Activated CD4-positive, alpha-beta T cell treated with anti-CD3 and anti-CD28 coated beads, Interleukin-2, Interleukin-6, amounts not matched to agents 100 ng/mL and 50 ng/mL, durations not matched to agents 16 hours and 8 hours (primary cell): ENCODE measurements at regions not wholly inside any gene's neighbourhood (a gene's known extent, or its start where the extent isn't known, plus 50 kb on each side); places are given as distances from the start of the nearest gene placed in this dataset.

Source experiments
- DNase-seq: peaks from one replicate; pipeline ENCODE4 v3.0.0-alpha.2; 2020

DNA sequence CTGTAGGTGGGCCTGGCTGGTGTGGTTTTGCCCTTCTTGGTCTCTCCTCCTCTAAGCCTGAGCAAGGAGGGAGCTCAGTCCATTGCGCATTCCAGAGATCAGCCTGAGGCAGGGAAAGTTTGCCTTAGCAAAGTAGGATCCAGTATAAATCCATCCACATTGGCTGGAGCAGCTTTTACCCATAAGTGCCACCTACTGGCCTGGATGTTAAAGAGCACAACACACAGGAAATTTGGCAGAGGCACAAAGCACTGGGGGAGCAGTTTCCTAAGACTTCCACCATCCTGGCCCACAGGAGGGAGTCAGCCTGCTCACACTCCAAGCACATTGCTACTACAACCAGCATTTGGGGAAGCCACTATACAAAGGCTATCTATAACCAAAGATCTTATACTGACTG lies 1124.2 kb downstream of the SLITRK1 start:
- no peak for DNase-seq

DNA sequence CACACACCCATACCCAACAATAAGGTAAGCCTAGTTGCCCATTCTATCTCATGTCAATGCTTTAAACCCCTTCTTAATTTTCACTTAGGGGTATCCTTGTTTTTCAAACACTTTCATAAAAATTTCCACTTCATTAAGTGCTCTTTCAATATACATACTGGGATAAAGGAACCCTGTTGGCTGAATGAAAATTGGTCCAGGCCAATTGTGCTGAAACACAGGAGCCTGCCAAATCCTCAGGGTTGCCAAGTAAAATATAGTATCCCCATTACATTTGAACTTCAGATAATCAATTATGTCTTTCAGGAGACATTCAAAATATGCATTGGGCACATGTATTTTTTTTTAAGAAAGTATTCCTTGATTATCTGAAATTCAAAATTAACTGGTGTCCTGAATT lies 1131.1 kb downstream of the SLITRK1 start:
- no peak for DNase-seq

DNA sequence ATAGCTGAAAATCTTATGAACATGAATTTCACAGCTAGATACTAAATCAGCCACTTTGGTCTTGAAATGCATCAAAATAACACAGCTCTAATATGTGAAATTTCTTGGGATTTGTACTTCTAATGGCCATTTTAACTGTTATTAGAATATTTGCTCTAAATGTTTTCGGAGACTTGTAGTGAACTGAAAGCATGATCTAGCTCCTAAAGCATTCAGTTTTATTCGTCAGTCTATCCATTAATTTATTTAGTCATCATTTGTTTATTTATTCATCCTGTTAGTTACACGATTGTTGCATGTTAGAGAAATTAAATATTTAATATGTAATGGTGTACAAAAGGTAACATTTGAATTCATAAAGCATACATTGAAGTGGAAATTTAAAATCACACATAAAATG lies 1132.7 kb downstream of the SLITRK1 start:
- DNase-seq, result no peak

DNA sequence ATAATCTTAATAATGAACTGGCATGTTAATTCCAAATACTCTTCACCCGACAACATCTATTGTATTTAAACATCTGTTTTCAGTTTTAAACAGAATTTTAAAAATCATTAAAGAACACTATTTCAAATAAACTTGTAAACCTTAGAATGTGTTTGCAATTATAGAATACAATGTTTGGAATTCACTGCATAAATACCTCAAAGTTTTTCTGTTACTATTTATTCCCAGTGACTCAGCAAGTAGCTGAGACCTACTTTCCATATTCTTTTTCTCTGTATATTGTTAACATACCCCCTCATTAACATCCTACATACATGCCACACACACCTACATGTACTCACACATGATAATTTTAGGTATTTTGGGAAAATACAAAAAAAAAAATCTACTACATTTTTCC lies 1134.3 kb downstream of the SLITRK1 start:
- no peak for DNase-seq

DNA sequence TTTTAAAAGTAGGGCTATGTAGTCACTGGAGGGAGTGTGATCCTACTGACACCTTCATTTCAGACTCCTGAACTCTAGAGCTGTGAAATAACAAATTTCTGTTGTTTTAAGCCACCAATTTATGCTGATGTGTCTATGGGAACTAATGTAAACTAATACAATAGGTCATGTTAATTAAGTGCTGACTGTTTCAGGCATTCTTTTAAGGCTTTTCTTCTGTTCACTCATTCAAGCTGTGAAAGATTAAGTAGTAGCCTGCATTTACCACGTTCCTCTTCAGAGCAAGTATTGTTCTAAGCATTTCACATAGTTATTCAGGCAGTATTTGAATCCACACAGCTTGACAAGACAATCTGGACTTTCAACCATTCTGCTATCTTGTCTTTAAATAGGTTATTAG lies 1135.0 kb downstream of the SLITRK1 start:
- no peak for DNase-seq

DNA sequence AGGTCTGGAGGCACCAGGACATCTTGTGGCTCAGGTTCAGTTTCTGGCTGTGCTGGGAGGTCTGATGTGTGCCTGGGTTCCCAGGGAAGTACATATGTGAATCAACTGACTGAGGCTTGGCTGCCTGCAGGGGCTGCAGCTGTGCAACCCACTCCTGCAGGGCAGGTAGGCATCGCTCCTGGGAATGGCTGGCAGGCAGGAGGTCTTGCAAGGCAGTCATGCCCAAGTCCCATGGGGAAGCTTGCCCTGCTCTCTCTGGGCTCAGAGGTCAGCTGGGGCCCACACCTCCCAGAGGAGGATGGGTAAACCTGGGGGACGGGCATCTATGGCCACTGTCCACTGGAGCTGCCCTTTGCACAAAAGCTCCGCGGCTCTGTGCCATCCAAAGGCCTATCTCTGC lies 1141.8 kb downstream of the SLITRK1 start:
- DNase-seq, result no peak

DNA sequence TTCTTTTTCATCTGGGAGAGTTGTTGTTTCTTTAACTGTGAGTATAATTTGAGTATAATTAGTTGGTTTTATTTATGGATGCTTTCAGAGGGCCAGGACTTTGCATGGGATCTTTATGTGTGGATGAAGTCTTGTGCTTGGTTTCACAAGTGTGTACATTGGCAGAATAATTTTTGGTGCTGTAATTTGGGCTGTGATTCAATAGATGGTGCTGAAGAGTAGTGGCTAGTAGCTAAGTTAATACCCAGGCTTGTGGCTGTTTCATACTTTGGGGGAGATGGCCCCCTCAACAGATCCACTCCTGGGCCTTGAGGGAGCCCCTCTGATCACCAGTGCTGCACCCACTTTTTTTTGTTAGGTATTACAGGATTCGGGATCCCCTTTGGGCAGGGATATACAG lies 1142.4 kb downstream of the SLITRK1 start:
- DNase-seq, result no peak

DNA sequence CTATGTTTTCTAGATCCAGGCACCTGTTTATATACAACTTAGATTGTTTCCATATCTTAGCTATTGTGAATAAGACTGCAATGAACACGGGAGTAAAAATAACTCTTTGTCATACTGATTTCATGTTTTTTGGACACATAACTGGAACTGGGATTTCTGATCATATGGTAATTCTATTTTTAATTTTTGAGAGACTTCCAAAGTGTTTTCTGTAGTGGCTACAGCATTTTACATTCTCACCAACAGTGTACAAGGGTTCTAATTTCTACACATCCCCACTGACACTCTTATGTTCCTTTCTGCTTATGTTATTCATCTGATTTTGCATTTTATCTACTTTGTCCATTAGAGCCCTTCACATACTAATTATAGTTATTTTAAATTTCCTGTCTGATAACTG lies 1152.9 kb downstream of the SLITRK1 start:
- no peak for DNase-seq

DNA sequence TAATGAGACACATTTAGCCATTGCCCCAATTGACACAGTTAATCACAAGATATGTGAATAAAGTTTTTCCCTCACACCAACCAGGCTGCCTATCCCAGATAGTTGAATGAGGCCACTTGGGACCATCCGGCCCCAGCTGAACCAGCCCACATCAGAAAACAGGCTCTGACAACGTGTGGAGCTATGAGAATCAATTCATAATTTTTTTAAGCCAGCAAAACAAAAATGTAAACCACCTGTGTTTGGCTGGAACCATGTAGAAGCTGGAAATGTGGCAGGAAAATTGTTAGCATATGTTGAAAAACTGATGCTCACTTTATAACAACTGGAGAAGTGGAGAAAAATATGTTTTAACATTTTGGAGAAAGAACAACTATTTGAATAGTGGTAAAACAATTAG lies 1161.3 kb downstream of the SLITRK1 start:
- no peak for DNase-seq

DNA sequence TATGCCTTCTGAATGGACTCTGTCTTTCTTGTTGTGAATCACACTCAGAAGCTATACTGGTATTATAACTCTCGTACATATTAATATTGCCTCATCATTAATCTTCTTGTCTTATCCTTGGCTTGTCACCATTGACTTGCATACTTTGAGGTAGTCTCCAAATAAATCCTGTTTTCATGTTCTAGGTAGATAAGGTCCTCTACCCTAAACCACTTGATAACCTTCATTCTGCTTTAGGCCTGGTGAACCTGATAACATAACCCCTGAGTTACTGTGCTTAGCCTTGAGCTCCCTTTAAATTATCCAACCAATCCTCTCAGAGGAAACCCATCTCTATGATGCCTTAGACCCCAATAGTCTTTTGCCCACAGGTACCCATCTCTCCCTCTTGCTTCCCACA lies 1162.3 kb downstream of the SLITRK1 start:
- no peak for DNase-seq

DNA sequence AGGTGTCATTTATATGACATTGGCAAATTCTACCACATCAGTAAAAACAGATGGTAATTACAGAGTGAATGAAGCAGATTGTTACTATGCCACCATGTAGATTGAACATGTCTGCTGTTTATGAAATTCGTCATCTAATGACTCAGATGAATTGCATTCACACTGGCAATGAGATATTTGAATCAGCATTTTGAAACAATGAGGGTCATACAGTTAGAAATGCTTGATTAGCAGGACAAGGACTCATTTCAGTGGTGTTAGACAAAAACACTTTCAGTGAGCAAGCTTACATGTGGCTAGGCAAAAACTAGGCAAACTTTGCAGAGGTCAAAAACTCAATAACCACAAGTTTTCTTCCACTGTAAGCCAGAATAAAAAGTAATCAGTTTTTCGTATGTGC lies 1165.0 kb downstream of the SLITRK1 start:
- no peak for DNase-seq

DNA sequence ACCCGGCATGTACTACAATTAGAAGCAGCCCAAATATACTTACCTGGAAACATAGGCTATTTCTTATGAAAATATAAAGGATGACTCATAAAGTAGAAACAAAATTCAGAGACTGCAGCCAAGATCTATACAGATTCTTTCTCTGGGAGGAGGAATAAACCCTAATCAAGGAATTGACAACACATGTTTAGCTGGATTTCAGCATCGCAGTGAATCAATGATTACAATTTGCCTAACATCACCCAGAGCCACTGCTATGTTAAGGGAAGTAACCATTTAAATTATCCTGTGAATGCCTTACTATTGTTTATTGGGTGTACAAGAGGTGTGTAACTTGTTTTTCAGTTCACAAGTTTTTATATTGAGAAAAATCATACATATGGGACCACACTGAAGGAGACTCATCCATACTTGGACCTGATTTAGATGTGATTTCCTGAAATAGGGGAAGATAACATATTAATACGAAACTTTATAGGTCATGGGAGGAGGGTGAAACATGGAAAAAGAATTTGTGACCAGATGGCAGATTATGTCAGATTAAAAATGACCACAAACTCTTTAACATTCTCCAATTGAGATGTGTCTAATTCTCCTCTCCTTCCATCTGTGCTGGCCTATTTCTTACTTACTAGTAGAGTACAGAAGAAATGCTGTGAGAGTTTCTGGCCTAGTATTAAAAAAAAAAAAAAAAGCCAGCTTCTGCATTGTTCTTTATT lies 1168.4 kb downstream of the SLITRK1 start:
- no peak for DNase-seq

DNA sequence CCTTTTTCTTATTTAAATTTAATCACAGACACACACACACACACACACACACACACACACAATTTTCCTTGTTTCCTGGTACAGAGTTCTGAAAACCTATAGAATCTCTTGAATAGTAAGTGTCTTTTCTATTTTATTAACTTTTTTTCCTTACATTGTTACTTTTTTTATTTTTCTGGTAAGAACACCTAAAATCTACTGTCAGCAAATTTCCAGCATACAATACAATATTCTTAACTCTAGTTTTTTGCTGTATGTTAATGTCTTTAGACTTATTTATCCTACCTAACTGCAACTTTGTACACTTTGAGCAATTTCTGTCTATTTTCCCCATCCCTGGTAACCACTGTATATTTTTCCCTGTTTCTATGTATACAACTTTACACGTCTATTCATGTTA lies 1179.8 kb downstream of the SLITRK1 start:
- no peak for DNase-seq

DNA sequence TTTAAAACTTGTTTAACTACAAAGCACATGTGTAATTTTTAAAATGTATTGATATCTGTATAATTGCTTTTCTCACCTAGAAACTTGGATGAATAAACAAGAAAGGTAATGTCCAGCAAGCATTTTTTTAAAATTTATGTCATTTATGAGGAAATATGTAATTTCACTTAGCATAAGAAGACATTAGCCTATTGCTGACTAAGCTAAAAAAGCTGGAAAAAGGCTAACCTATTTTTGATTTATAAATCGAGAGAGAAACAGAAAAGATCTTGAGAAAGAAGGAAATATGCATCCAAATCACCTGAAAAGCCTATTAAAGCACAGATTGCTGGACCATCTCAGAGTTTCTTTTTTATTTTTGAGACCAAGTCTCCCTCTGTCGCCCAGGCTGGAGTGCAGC lies 1181.3 kb downstream of the SLITRK1 start:
- no peak for DNase-seq

DNA sequence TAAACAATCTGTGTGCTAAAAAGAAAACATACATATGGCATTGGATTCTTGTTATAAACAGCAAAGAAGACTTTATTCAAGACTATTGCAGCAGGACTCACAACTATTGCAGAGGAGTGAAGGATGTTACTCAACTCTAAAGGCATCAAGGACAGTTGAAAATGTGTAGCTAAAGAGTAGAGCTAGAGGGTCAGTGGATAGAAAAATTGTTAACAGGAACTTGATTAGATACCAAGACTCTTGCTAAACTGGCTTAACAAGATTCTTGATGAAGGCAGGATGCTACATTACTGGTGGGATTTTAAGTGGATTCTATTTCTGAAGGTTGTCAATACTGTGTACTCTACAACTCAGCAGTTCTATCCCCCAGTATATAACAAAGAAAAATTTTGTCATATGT lies 1183.3 kb downstream of the SLITRK1 start:
- no peak for DNase-seq

DNA sequence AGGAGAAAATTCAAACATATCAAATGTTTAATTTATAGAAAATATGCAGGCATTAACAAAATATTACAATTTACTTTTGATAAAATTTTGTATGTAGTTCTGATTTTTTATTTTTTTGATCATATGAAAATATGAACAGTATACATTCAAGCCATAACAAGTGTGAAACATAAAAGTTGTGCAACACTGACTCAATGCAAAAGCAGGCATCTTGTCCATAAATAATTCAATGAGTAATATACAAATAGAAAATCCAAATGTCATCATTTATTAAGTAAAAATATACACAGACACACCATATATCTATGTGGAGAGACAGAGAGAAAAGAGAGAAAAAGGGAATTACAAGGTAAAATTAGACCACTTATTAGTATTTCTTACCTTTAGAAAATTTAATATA lies 1183.9 kb downstream of the SLITRK1 start:
- DNase-seq, result no peak

DNA sequence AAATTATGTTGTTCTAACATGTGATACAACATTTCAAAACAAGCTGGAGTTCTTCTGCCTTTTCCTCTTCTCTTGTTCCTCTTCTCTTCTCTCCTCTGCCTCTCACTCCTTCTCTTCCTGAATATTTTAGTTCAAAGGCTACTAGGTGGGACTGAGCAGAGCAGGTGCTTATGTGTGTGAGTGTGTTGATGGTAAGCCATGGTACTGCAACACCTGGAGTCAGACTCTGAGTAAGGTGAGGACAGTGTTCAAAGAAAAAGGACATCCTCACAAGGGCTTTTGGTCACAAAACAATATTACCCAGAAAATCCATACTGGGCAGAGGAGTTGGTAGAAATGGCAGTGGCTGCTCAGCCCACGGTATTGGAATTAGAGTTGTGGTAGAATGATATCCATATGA lies 1188.7 kb downstream of the SLITRK1 start:
- no peak for DNase-seq

DNA sequence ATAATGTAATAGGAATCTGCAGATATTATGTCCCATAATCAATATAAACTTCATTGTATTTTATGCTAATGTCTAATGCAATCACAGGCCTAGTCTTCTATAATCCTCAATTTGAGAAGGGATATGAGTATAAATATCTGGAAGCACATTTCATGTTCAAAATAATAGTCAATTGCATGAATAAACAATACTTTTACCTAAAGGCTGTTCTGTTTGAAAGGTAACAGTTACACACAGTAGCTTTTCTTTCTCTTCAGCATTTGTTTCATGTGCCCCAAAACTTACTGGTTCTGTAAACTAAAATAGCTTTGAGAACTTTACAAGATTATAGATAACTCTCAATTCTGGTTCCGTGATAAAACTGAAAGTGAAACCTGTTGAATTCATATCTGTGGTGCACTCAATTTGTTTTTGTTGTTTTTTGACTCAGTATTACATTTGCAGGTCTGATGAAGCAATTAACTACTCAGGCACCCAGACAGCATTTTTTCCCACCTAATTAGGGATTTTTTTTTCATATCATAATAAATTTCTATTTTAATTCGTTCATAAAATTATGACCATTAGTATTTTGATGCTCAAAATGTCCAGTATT lies 1193.8 kb downstream of the SLITRK1 start:
- DNase-seq, result peak; percentile 27

DNA sequence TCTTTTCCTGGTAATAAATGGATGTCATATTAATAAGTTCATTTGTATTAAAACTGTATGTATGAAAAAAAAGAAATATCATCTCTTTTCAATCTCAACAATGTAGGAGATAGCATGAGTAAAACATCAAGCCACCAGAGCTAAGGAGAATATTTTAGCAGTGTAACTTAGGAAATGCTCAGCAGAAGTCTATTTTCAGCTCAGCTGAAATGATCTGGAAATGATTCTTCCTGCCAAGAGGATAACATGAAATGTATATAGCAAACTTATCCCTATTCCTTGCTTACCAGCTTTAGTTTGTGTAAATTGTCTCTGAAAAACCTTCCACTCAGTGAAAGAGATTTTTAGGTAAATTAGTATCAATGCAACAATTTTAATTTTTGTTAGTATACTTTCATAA lies 1194.4 kb downstream of the SLITRK1 start:
- DNase-seq, result no peak

DNA sequence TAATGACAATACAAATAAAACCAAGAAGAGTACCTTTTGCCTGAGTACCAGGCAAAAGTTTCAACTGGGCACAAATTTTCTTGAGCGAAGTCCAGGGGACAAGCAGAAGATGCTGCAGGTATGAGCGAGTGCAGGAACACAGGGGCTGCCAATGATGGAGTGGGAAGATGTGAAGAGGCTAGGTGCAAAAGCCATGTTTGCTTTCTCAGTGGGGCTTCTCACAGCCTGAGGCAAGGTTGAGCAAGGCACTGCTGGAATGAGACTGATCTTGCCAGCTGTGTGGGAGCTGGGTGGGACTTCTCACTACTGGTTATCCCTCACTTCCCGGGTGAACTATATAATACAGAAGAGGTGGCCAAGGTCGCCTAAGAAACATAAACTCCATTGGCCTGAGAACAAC lies 1200.7 kb downstream of the SLITRK1 start:
- DNase-seq, result no peak

DNA sequence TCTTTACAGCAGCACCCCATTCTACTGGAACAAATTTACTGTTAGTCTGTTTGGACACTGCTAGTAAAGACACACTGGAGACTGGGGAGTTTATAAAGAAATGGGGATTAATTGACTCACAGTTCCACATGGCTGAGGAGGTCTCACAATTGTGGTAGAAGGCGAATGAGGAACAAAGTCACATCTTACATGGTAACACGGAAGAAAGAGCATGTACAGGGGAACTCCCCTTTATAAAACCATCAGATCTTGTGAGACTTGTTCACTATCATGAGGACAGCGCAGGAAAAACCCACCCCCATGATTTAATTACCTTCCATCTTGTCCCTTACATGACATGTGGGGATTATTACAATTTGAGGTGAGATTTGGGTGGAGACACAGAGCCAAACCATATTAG lies 1204.2 kb downstream of the SLITRK1 start:
- DNase-seq, result no peak

DNA sequence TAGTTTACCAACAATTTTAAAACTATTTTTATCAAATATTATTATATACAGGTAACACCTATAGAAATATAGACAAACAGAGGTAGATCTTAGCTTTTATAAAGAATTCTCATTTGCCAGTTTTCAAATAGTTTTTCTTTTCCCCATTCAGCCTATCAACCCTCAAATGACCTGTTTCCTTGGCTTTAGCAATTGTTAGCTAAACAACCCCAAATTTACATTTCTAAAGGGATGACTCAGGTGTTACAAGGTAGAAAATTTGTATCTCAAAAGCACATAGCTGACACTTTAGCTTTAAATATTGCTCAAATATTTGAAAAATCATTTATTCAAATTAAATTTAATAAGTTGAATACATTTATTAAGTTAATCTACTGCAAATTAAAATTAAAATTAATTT lies 1207.2 kb downstream of the SLITRK1 start:
- no peak for DNase-seq

DNA sequence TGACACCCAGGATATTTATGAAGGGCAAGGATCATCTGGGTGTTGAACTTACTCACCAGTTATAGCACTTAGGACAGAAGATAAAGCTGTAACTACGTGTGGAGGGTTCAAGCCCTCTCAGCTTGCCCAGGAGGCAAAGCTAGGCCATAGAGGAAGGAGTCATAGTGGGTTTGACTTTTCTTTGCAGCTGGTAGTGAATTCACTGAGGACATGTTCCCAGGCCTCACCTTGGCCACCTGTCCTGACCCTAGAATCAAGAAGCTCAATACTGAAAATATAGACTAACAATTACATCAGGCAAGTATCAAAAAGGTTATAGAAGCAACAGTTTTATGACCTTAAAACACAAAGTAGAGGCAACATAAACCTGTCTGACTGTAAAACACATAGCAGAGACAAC lies 1207.7 kb downstream of the SLITRK1 start:
- DNase-seq, result no peak

DNA sequence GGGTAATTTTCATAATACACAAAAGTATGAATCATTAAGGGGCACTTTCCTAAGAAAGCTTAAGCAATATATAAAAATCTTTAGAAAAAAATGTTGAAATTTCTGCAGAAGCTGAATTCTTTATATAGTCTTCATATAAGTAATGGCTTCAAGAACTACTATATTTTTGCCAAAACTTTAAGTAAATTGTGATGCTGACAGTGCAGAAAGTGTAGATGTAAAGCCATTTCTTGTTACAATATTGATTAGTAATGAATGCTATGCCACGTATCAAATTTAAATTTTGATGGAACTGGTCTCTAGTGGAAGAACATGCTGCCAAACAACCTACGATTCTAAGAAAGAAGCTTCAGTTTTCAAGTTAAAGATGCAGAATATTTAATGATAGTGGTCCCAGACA lies 1210.0 kb downstream of the SLITRK1 start:
- DNase-seq, result no peak

DNA sequence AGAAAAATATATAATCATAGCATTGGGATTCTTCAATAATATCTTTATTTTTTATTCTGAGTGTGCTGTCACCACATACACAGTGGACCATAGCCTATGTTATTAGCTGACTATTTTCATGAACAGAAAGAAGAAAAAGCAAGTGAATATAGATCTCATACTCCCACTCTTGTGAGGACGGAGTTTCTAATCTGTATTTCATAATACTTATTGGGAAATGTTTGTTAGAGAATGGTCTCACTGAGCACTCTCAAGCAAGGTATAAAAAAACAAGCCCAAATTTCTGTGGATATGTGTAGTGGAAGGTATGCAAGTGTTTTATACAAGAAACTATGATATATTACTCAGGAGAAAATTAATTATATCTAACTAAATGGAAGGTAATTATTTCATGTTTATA lies 1218.1 kb downstream of the SLITRK1 start:
- no peak for DNase-seq
